M059J (cell line): ENCODE measurements at regions not wholly inside any gene's neighbourhood (a gene's known extent, or its start where the extent isn't known, plus 50 kb on each side); places are given as distances from the start of the nearest gene placed in this dataset.
A peak's percentile ranks its signal among the peaks of the same experiment; 100 is the strongest.
"Not testable (repeated sequence)": the region's sequence is repeated elsewhere in the genome, so short reads cannot be mapped to it uniquely, and the experiment has no call there.

Source experiments
- DNase-seq: peaks from one replicate; pipeline ENCODE4 v3.0.0-alpha.2; 2012; ENCODE audit warnings: low read depth

DNA sequence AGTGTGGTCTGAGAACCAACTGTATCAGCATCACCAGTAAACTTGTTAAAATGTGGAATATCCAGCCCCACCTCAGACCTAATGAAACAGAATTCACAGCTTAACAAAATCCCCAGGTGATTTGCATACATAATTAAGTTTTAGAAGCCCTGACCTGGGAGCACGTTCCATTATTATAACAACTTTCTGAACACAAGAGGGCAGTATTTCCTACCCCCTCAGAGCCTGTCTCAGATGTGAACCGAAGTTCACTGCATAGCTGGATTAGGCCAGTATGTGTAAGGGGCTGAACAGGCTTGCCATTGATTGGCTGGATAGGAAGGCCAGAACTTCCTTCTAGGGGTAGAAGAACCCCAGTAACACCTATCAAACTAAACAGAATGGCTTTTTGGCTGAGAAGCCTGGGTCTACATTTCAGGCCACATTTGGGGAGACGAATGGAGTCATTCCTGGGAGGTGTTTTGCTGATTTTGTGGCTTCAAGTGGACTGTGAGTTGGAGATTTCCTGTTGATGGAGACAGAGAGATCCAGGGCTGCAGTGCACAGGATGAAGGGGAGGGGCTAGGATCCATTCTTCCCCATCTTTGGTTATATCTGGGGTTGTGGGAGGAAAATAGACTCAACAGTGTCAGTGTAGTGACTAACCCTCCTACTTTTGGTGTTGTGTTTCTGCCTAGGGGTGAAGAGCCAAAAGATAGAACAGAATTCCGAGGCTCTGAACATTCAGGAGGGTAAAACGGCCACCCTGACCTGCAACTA is 94.7 kb upstream of the OR4E1 start:
- DNase-seq, result no peak

DNA sequence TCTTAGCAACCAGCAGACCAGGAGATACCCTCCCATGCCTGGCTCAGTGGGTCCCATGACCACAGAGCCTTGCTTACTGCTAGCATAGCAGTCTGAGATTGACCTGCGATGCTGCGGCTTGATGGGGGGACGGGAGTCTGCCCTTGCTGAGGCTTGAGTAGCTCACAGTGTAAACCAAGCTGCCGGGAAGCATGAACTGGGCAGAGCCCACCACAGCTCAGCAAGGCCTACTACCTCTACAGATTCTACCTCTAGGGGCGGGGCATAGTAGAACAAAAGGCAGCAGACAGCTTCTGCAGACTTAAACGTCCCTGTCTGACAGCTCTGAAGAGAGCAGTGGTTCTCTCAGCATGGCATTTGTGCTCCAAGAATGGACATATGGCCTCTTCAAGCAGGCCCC is 86.7 kb upstream of the OR4E1 start:
- not testable (repeated sequence) for DNase-seq

DNA sequence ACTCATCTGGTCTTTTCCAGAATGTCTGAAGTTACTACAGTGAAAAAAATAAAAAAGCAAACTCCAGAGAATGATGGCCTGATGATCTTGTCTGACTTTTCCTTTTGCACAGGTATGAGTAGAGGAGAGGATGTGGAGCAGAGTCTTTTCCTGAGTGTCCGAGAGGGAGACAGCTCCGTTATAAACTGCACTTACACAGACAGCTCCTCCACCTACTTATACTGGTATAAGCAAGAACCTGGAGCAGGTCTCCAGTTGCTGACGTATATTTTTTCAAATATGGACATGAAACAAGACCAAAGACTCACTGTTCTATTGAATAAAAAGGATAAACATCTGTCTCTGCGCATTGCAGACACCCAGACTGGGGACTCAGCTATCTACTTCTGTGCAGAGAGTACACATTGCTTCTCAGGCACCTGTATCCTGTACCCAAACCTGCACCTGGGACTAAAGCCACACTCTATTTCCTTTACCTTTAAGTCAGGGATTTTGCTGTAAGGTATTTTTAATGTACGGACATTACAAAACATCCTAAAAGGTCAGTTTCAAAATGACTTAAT is 75.8 kb upstream of the OR4E1 start:
- no peak for DNase-seq

DNA sequence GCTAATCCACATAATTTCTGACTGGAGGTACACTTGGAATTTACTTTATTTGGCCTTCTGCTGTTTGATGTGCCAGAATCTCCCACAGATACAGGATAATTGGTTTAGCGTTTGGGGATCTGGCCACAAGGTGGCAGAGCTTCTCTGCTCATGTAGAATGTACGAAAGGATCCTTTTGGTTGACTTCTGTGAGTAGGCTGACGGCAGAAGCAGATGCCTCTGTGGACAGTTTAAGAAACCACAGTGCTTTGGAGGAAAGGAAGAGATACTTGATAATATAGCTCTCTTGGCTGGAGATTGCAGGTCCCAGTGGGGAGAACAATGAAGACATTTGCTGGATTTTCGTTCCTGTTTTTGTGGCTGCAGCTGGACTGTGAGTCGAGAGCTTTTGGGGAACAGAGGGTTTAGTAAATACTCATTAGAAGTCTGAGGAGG is 75.3 kb upstream of the OR4E1 start:
- DNase-seq, result peak; percentile 18

GRCh38 chr14:21735639-21736307 is 62.2 kb upstream of the OR4E1 start:
- no peak for DNase-seq

DNA sequence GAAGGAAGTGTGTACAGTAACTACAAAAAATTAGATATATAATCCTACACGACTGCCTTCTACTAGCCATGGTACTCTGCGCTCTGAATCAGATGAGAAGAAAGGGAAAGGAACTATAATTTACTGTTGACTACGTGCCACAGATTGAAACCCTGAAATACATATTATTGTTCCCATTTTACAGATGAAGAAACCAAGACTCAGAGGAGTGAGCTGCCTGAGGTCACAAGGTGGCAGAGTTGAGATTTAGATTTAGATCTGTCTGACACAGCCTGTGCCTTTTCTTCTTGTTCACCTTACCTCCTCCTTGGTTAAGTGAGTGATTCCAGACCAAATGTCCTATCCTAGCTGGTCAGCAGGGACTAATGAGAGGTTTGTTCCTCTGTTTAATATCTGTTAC is 61.6 kb upstream of the OR4E1 start:
- DNase-seq, result no peak

DNA sequence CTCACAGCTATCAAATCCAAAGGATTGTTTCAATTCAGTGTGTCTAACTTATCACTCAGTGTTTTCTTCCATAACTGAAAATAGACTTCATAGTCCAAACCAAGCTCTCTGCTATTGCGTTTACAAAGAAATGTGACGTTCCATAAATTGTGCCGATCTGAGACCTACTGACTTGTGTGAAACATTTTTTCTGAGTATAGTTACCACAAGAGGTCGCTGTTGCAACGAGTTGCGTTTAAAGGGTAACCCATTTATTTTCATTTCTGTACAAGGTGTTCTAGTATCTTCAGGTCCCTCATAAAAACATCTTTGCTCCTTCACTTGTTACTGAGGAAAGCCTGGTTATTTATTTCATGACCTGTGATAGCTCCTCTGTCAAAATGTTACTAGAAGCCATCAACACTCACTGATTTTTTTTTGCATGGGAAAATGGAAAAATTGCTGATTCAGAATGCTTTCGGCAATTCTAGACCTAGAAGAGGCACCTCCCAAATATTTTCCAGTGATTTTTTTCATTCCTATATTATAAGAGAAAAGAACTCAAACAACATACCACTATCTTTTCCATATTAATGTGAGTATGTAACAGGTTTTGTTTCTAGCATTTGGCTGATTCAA is 60.9 kb upstream of the OR4E1 start:
- peak; percentile 35 for DNase-seq

DNA sequence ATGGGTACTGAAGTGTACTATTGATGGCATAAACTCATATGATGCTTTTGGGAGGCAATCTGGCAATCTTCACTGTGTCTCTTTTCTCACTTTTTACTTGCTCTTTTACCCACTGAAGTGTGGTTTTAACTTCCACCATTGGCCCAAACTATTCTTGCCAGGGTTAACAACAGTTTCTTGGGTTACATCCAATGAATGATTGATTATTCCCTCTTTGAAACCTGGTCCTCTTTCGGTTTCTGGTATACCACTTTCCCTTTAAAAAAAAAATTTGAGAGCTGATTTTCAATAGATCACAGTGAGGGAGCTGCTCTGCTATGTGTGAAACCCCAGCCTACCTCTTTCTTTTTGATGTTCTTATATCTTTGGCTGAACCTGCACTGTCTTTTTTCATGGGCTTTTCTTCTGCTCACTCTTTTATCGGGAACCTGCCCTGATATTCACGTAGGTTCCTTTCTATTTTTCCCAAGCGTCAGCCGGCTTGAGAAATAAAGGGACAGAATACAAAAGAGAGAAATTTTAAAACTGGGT is 56.1 kb upstream of the OR4E1 start:
- DNase-seq, result no peak

GRCh38 chr14:21725250-21725649 is 51.6 kb upstream of the OR4E1 start:
- no peak for DNase-seq

- no peak for DNase-seq
Measured at GRCh38 chr14:21724090-21724973, 50.7 kb upstream of the OR4E1 start.

DNA sequence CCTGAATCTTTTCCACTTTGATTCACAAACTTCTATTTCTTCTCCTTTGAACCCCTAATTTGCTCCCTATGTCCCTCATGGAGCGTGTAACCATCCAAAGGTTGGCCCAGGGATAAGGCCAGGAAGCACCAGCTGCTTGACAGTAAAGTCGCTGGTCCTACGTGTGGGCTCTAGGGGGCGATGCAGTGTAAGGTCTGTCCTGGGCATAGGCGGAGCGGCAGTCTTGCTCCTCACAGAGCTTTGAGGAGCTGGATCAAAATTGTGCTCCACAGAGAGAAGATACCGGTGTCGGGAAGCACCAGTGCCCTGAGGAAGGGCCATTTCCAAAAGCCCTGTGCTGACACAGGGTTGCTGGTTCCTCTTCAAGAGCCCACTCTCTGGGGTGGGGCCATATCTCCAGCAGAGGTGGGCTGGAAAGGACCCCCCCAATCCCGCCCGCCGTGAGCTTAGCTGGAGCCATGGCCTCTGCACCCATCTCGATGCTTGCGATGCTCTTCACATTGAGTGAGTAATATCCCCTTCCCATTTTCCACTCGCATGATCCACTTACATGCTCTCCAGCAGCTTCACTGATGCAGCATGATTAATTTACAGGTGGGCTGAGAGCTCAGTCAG is 49.9 kb upstream of the OR4E1 start:
- DNase-seq, result no peak
